ENCODE measurements at regions not wholly inside any gene's neighbourhood (a gene's known extent, or its start where the extent isn't known, plus 50 kb on each side); places are given as distances from the start of the nearest gene placed in this dataset.

- H2BK20ac ChIP-seq (ENCODE audit: low read depth, low read length, poor library complexity, severe bottlenecking) = no peak overlapping the region
- no peaks in the 10 kb centered on the region for H3K79me1 ChIP-seq (ENCODE audit: insufficient read depth, low read depth, low read length, poor library complexity, severe bottlenecking)
- H3K23ac ChIP-seq (ENCODE audit: insufficient read length, low read depth, low read length) = no peak overlapping the region
- no peak overlapping the region for H4K91ac ChIP-seq (ENCODE audit: insufficient read length, low read depth, low read length)
- no peaks in the 10 kb centered on the region for H3K9me3 ChIP-seq (ENCODE audit: control insufficient read depth, low read depth, low read length)
- H3K36me3 Mint-ChIP-seq (ENCODE audit: insufficient read depth in 1 of 3, low read depth in 3 of 3) = peaks cover 0 to 3% (median 0%) of the 10 kb centered on the region in 3 experiments; a peak in 1 of 7 replicates
- no peak overlapping the region for H3T11ph ChIP-seq (ENCODE audit: low read length)
- no peaks in the 10 kb centered on the region for H3K27me3 Mint-ChIP-seq (ENCODE audit: low read depth)
- H4K8ac ChIP-seq (replicated peaks; ENCODE audit: insufficient read length, low read depth, low read length) = no peak overlapping the region
- H3K9ac ChIP-seq (ENCODE audit: extremely low read depth, insufficient read length, low read length) = no peak overlapping the region
- H3K4me2 ChIP-seq (ENCODE audit: insufficient read depth, insufficient read length, low read length) = no peak overlapping the region
- no peak overlapping the region for H3K27ac ChIP-seq (ENCODE audit: insufficient read length, low read depth, low read length)
- no peak overlapping the region for H3K4ac ChIP-seq (ENCODE audit: low read depth, low read length)
- H3K9me3 Mint-ChIP-seq = peaks cover 8 to 11% of the 10 kb centered on the region in 2 experiments
- H2AFZ ChIP-seq (ENCODE audit: low read length) = no peak overlapping the region
- WGBS (ENCODE audit: extremely low coverage, insufficient read length, low lambda C conversion rate) = no CpG with 5 or more reads among the region's 5 CpGs
- H3K14ac ChIP-seq (ENCODE audit: insufficient read depth, low read length) = no peak overlapping the region
- no peak overlapping the region for H3K18ac ChIP-seq (ENCODE audit: insufficient read length, low read depth, low read length)
- H3K4me1 Mint-ChIP-seq = no peaks in the 10 kb centered on the region
- H2BK120ac ChIP-seq (ENCODE audit: low read depth, low read length, poor library complexity, severe bottlenecking) = no peak overlapping the region
- no peak overlapping the region for H3K56ac ChIP-seq (ENCODE audit: insufficient read length, low read depth, low read length)
- H3K23me2 ChIP-seq (ENCODE audit: insufficient read length, low read depth, low read length, poor library complexity, severe bottlenecking) = no peaks in the 10 kb centered on the region
- H2BK12ac ChIP-seq (ENCODE audit: insufficient read length, low read depth, low read length) = no peak overlapping the region
- H2BK15ac ChIP-seq (ENCODE audit: low read depth, low read length) = no peak overlapping the region
- H4K5ac ChIP-seq (ENCODE audit: insufficient read length, low read depth, low read length) = no peak overlapping the region
- TF ChIP-seq CTCF (conservative IDR thresholded peaks at IDR 0.05) = no peak
- no peak overlapping the region for H3K4me3 Mint-ChIP-seq
- H3K79me2 ChIP-seq (ENCODE audit: insufficient read depth, low read length) = no peaks in the 10 kb centered on the region
- H3K27ac Mint-ChIP-seq = no peak overlapping the region
- H2AK5ac ChIP-seq (ENCODE audit: insufficient read length, low read length) = no peak overlapping the region
- DNase-seq = no peak
- no peaks in the 10 kb centered on the region for H4K20me1 ChIP-seq (ENCODE audit: control insufficient read depth, insufficient read depth, insufficient read length)
- no peaks in the 10 kb centered on the region for H3K4me1 ChIP-seq (ENCODE audit: insufficient read depth, low read length)
- H3K27me3 ChIP-seq (ENCODE audit: insufficient read depth, low read length) = no peaks in the 10 kb centered on the region
- no peak overlapping the region for H2BK5ac ChIP-seq (ENCODE audit: insufficient read length, low read length)
Observed at GRCh38 chr5:4159681-4160080, 564.0 kb downstream of the IRX1 start.

Measured in H9 (cell line).